GM10266 (cell line): ENCODE measurements at regions not wholly inside any gene's neighbourhood (a gene's known extent, or its start where the extent isn't known, plus 50 kb on each side); places are given as distances from the start of the nearest gene placed in this dataset.

Experiments used
- DNase-seq: peaks from one replicate; pipeline ENCODE4 v3.0.0; 2012; ENCODE audit errors: extremely low spot score
- CTCF ChIP-seq: IDR thresholded peaks from 2 replicates; pipeline ENCODE4 v1.5.1; 2012; ENCODE audit warnings: mild to moderate bottlenecking, low read depth; ENCODE audit not compliant: control insufficient read depth, insufficient read depth; ENCODE audit errors: missing control alignments

GRCh38 chr13:50188696-50189095 lies 173.5 kb downstream of the KCNRG start:
- TF ChIP-seq CTCF = no peak

GRCh38 chr13:50189450-50189849 lies 174.2 kb downstream of the KCNRG start:
- DNase-seq = no peak
- TF ChIP-seq CTCF = peak; percentile 4

More at GRCh38 chr13:50188696-50189095, 173.5 kb downstream of the KCNRG start:
- no peak for DNase-seq

- no peak for TF ChIP-seq CTCF
- DNase-seq = no peak
Measured at GRCh38 chr13:50191004-50191403, 175.8 kb downstream of the KCNRG start.

- no peak for DNase-seq
- TF ChIP-seq CTCF = no peak
Measured at GRCh38 chr13:50192272-50192813, 177.1 kb downstream of the KCNRG start.

GRCh38 chr13:50195045-50195444 lies 179.8 kb downstream of the KCNRG start:
- no peak for DNase-seq
- no peak for TF ChIP-seq CTCF

- DNase-seq = no peak
- no peak for TF ChIP-seq CTCF
Measured at GRCh38 chr13:50196118-50196517, 180.9 kb downstream of the KCNRG start.

GRCh38 chr13:50197705-50198104 lies 182.5 kb downstream of the KCNRG start:
- DNase-seq = no peak
- TF ChIP-seq CTCF = no peak
